Stimulated activated CD4-positive, alpha-beta T cell treated with anti-CD3 and anti-CD28 coated beads, TNF-alpha, amount 100 ng/mL, for 48 hours (primary cell): ENCODE measurements at regions not wholly inside any gene's neighbourhood (a gene's known extent, or its start where the extent isn't known, plus 50 kb on each side); places are given as distances from the start of the nearest gene placed in this dataset.
A peak's percentile ranks its signal among the peaks of the same experiment; 100 is the strongest.

ENCODE experiments used
- DNase-seq, 3 donors: peaks; one replicate each; pipeline ENCODE4 v3.0.0-alpha.2; 2020; ENCODE audit warnings: low read depth in 3 of 3

DNA sequence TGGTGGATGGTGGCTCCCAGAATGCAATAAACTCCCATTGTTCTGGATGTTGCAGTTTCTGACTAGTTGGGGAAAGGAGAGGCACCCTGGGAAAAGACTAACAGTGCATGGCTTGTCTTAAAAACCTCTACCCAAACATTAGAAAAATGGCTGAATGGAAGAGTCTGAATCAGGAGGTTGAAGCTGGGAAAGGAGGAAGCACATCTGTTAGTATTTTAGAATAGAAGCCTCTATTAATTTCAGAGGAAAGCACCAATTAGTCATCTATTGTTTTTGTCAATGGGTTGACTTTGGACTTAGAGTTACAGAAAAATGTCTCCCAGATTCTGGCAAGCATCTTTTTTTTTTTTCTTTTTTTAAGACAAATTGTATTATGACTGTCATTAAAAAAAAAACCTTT, 56.1 kb upstream of the ELMO1 start:
- DNase-seq, result no peak

DNA sequence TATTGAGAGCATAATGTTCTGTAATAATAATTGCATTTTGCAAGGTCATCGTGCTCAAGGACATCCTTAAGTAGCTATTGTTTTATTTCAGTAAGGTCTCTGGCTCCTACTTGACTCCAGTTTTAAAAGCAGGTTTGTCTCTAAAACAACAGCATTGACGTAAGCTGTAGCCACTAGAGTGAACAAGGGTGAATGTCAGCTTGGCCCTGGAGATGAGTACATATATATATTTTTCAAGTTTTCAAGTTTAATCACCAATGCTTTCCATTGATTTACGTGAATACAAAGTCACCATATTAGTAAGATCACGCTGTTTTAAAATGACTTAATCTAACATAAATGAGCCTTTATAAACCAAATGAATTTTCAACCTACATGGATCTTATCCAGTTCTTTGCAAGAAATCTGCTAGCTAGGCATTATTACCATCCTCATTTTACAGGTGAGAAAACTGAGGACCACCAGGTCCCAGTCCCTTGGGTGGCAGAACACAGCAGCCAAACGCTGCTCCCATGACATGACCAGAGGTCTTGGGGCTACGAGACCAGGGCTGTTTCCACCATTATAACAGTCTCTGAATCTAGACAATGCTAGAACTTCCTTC, 57.2 kb upstream of the ELMO1 start:
- no peak for DNase-seq

GRCh38 chr7:37508118-37508517, 59.5 kb upstream of the ELMO1 start:
- DNase-seq, result no peak

DNA sequence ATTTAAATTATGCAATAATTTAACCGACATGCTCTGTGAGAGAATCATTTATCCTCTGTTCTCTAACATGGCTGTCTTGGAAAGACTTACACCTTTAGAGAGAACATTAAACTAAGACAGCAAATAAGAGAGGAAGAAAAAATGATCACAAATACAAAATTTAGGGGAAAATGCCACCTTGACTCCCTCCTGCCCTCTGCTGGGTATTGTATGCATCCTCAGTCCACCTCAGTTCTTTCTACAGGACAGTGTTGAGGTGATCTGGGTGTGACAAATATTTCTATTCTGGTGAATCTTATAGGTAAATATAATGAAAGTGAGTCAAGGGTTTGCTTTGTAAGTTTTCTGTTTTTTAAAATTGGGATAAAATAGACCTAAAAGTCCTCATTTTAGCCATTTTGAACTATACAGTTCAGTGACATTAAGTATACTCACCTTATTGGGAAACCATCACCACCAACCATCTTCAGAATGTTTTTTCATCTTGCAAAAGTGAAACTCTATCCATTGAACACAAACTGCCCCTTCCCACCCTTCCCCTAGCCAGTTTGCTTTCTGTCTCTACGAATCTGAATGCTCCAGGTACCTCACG, 61.5 kb upstream of the ELMO1 start:
- DNase-seq, result peak; percentile 2 to 17 (median 3)

DNA sequence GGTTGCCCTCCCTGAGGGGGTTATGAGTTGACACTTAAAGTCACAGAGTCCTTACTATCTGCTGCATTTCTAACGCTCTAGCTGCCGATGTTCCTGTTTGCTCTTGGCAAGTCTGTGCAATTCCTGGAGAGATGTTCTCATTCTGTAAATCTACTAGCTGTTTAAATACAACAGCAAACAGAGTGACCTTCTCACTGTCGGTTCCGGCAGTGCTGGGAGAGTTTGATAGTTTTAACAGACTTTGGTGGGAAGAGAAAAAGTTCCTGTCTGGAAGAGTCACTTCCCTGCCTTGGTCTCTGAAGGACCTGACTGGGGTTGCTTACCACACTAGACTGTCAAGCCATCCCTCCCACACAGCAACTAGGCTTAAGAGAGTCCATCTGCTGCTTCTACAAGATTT, 63.3 kb upstream of the ELMO1 start:
- DNase-seq, result no peak

GRCh38 chr7:37514497-37514896, 65.8 kb upstream of the ELMO1 start:
- DNase-seq, result no peak

- DNase-seq, result no peak
These were observed 68.0 kb upstream of the ELMO1 start for GRCh38 chr7:37516664-37517063.

DNA sequence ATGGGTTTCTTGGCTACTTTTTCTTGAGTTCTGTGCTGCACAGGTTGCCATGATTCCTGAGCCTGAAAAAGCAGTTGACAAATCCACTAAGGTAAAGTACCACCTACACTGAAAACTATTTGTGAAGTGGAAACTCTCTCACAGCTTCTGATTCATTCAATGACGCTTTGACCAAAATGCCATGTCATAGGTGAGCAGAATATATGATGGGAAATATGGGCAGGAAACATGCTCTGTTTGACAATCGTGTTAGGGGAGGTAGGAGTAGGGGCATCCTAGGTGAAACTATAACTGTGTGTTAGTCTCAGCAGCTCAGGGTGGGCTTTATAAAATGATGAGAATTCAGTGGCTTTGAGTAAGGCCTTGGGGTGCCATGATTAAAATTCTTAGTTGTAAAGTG, 69.6 kb upstream of the ELMO1 start:
- DNase-seq, result no peak

GRCh38 chr7:37524056-37524455, 75.4 kb upstream of the ELMO1 start:
- no peak for DNase-seq

GRCh38 chr7:37524797-37525196, 76.1 kb upstream of the ELMO1 start:
- no peak for DNase-seq

- DNase-seq, result no peak
These were observed 78.0 kb upstream of the ELMO1 start for GRCh38 chr7:37526623-37527022.

DNA sequence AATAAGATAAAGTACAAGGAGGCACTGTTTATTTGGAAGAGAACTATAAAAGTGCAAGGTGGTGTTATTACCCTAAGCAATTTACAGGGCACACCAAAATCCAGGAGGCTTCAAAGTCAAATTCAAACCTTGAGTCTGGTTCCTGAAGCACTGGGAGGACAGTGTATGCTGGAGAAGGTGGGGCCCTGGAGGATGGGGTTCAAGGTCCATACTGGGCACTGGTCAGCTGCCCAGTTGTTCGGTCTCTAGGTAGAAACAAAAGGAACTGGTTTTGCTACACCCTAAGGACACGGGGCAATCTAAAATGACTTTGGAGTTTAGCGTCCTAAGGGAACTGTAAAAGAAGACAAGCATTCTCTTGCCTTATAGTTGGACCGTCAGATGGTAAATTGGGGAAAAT, 78.4 kb upstream of the ELMO1 start:
- DNase-seq, result no peak

- DNase-seq, result no peak
These were observed 82.6 kb upstream of the ELMO1 start for GRCh38 chr7:37531225-37531624.

GRCh38 chr7:37532636-37533035, 84.0 kb upstream of the ELMO1 start:
- DNase-seq, result no peak

- DNase-seq, result no peak
These were observed 86.4 kb upstream of the ELMO1 start for GRCh38 chr7:37534893-37535610.

DNA sequence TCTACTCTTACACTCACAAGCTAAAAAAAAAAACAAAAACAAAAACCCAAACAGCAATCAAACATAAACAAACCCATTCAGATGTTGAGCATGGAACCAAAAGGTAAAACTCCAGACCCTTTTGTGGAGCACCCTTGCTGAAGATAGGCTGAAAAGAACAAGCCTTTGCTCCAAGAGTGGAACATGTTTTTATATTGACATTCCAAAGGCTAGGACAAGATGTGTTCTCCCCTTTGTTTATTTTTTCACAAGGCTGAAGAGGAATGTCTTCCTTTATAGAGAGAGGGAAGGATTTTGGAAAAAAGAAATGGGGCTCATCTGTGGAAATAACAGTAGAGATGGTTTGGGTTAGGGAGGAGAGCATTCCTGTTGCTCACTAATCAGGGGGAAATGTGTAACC, 87.2 kb upstream of the ELMO1 start:
- no peak for DNase-seq

- no peak for DNase-seq
These were observed 88.0 kb upstream of the ELMO1 start for GRCh38 chr7:37536706-37537105.

DNA sequence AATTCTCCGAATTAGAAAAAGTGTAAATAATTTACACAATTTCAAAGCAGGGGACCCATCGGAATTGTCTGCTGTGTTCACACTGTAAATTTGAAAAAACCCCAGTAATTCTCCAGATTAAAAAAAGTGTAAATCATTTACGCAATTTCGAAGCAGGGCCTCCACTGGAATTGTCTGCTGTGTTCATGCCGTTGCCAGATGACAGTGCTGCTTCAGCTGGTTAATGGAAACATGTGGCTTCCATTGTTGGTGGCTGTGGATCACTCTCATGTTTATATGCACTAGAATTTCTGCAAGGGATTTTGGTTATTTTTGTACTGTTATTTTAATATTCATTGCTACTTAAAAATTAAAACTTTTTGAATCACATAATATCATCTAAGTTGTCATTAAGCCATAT, 88.8 kb upstream of the ELMO1 start:
- DNase-seq, result no peak

DNA sequence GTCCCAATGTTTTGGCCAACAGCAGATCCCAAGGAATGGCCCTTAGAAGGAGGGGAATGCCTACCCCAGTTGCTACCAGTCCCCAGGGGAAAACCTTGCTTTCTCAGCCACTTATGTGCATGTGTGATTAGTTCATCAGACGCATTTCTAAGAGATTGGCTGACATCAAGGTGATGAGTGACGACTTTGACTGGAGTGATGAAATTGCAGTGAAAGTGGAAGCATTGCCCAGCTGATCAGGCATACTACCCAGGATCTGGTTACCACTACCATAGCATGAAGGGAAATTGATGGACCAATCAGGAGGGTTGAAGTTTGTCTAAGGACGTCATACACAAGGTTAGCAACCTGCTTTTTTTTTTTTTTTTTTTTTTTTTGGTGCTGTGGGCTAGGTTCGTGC, 90.3 kb upstream of the ELMO1 start:
- no peak for DNase-seq

DNA sequence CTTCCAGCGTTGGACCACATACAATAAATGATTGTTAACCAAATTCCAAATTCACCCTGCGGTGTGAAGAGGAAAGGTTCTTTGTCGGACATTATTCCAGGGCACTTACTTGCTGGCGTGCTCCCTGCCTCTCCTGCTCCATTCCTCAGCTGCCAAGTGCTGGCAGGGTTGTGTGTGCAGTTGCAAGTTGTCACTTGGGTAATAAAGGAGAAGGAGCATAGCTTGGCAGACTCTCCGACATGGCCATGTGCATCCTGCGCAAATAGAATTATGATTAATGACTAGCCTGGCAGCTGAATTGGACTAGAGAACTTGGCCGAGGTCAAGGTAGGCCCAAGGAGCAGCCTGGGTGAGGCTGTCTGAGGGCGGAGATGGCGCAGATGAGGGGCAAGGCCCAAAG, 92.3 kb upstream of the ELMO1 start:
- DNase-seq, result no peak

GRCh38 chr7:37541810-37542443, 93.3 kb upstream of the ELMO1 start:
- no peak for DNase-seq

GRCh38 chr7:37545619-37546534, 97.2 kb upstream of the ELMO1 start:
- no peak for DNase-seq
